ENCODE measurements at regions not wholly inside any gene's neighbourhood (a gene's known extent, or its start where the extent isn't known, plus 50 kb on each side); places are given as distances from the start of the nearest gene placed in this dataset.

GRCh38 chr2:118246079-118246478 lies 157.8 kb downstream of the INSIG2 start:
- H3K79me2 ChIP-seq (ENCODE audit: insufficient read depth, low read length): no peaks in the 10 kb centered on the region
- no peak overlapping the region for H3K27ac ChIP-seq (ENCODE audit: low read depth, low read length)
- H3K4me3 ChIP-seq (ENCODE audit: insufficient read depth, low read length, poor library complexity, severe bottlenecking): no peak overlapping the region
- TF ChIP-seq EZH2phosphoT487 (conservative IDR thresholded peaks at IDR 0.05; ENCODE audit: low read length) (no peak), CTCF (IDR thresholded peaks at IDR 0.05; ENCODE audit: insufficient read depth, low read length, poor library complexity, severe bottlenecking) (no peak)
- H4K20me1 ChIP-seq (ENCODE audit: low read depth, low read length): no peaks in the 10 kb centered on the region
- no peaks in the 10 kb centered on the region for H3K36me3 ChIP-seq (ENCODE audit: low read length)
- no peak overlapping the region for H3K4me2 ChIP-seq (ENCODE audit: low read depth, low read length, poor library complexity, severe bottlenecking)
- H3K9ac ChIP-seq (ENCODE audit: low read length): no peak overlapping the region
- H2AFZ ChIP-seq (ENCODE audit: low read depth, low read length, severe bottlenecking): no peak overlapping the region
- no peaks in the 10 kb centered on the region for H3K9me2 ChIP-seq (replicated peaks; ENCODE audit: insufficient read depth, low read length)
- no peaks in the 10 kb centered on the region for H3F3A ChIP-seq (ENCODE audit: insufficient read depth)
- H3K9me3 ChIP-seq (ENCODE audit: insufficient read depth, low read length): no peaks in the 10 kb centered on the region
- no peaks in the 10 kb centered on the region for H3K27me3 ChIP-seq (ENCODE audit: low read length)

GRCh38 chr2:118244686-118245085 lies 156.4 kb downstream of the INSIG2 start:
- H3K4me3 ChIP-seq (ENCODE audit: insufficient read depth, low read length, poor library complexity, severe bottlenecking): no peak overlapping the region
- no peaks in the 10 kb centered on the region for H3K36me3 ChIP-seq (ENCODE audit: low read length)
- H2AFZ ChIP-seq (ENCODE audit: low read depth, low read length, severe bottlenecking): no peak overlapping the region
- H3K27me3 ChIP-seq (ENCODE audit: low read length): no peaks in the 10 kb centered on the region
- H4K20me1 ChIP-seq (ENCODE audit: low read depth, low read length): no peaks in the 10 kb centered on the region
- no peak overlapping the region for H3K9ac ChIP-seq (ENCODE audit: low read length)
- no peaks in the 10 kb centered on the region for H3F3A ChIP-seq (ENCODE audit: insufficient read depth)
- TF ChIP-seq CTCF (IDR thresholded peaks at IDR 0.05; ENCODE audit: insufficient read depth, low read length, poor library complexity, severe bottlenecking) (no peak), EZH2phosphoT487 (conservative IDR thresholded peaks at IDR 0.05; ENCODE audit: low read length) (no peak)
- no peak overlapping the region for H3K4me2 ChIP-seq (ENCODE audit: low read depth, low read length, poor library complexity, severe bottlenecking)
- H3K27ac ChIP-seq (ENCODE audit: low read depth, low read length): no peak overlapping the region
- H3K9me2 ChIP-seq (replicated peaks; ENCODE audit: insufficient read depth, low read length): no peaks in the 10 kb centered on the region
- H3K9me3 ChIP-seq (ENCODE audit: insufficient read depth, low read length): no peaks in the 10 kb centered on the region
- H3K79me2 ChIP-seq (ENCODE audit: insufficient read depth, low read length): no peaks in the 10 kb centered on the region

- H3K36me3 ChIP-seq (ENCODE audit: low read length): no peaks in the 10 kb centered on the region
- H3K27ac ChIP-seq (ENCODE audit: low read depth, low read length): no peak overlapping the region
- H3K9ac ChIP-seq (ENCODE audit: low read length): no peak overlapping the region
- TF ChIP-seq EZH2phosphoT487 (conservative IDR thresholded peaks at IDR 0.05; ENCODE audit: low read length) (no peak), CTCF (IDR thresholded peaks at IDR 0.05; ENCODE audit: insufficient read depth, low read length, poor library complexity, severe bottlenecking) (no peak)
- no peaks in the 10 kb centered on the region for H4K20me1 ChIP-seq (ENCODE audit: low read depth, low read length)
- no peaks in the 10 kb centered on the region for H3K79me2 ChIP-seq (ENCODE audit: insufficient read depth, low read length)
- H3K4me2 ChIP-seq (ENCODE audit: low read depth, low read length, poor library complexity, severe bottlenecking): no peak overlapping the region
- H3K9me3 ChIP-seq (ENCODE audit: insufficient read depth, low read length): no peaks in the 10 kb centered on the region
- no peaks in the 10 kb centered on the region for H3F3A ChIP-seq (ENCODE audit: insufficient read depth)
- no peaks in the 10 kb centered on the region for H3K27me3 ChIP-seq (ENCODE audit: low read length)
- H3K4me3 ChIP-seq (ENCODE audit: insufficient read depth, low read length, poor library complexity, severe bottlenecking): no peak overlapping the region
- no peaks in the 10 kb centered on the region for H3K9me2 ChIP-seq (replicated peaks; ENCODE audit: insufficient read depth, low read length)
- no peak overlapping the region for H2AFZ ChIP-seq (ENCODE audit: low read depth, low read length, severe bottlenecking)
Observed at GRCh38 chr2:118243031-118243430, 154.8 kb downstream of the INSIG2 start.

All from SU-DHL-6 (cell line).